ENCODE measurements at regions not wholly inside any gene's neighbourhood (a gene's known extent, or its start where the extent isn't known, plus 50 kb on each side); places are given as distances from the start of the nearest gene placed in this dataset.

- ATAC-seq (no peak), DNase-seq (no peak)
- 93 to 97% methylated on average over 2 of the region's 2 CpGs for WGBS, 2 donors
- Histone ChIP-seq H3K9me3 (peaks cover 0 to 6% (median 0%) of the 10 kb centered on the region in 11 donors), H3K27me3 (no peaks in the 10 kb centered on the region), H3K4me3 (no peak overlapping the region), H3K36me3 (no peaks in the 10 kb centered on the region), H3K4me1 (no peaks in the 10 kb centered on the region), H3K27ac (no peak overlapping the region)
- intact Hi-C loops (cut with DNase I): no loop called here
- TF ChIP-seq CTCF (IDR thresholded peaks at IDR 0.05): no peak
Measured at GRCh38 chr6:113077794-113078193, 730.7 kb downstream of the RFPL4B start.

- Histone ChIP-seq H3K27me3 (no peaks in the 10 kb centered on the region), H3K4me3 (no peak overlapping the region), H3K4me1 (no peaks in the 10 kb centered on the region), H3K27ac (no peak overlapping the region), H3K9me3 (peaks cover 0 to 6% (median 0%) of the 10 kb centered on the region in 11 donors), H3K36me3 (no peaks in the 10 kb centered on the region)
- intact Hi-C loops (cut with DNase I): no loop called here
- ATAC-seq (no peak), DNase-seq (no peak)
- no peak for TF ChIP-seq CTCF (IDR thresholded peaks at IDR 0.05)
- 67 to 82% methylated on average over 4 of the region's 4 CpGs for WGBS, 2 donors
Measured at GRCh38 chr6:113078791-113079190, 731.7 kb downstream of the RFPL4B start.

- ATAC-seq: no peak
- WGBS, 2 donors: 35 to 52% methylated on average over 3 of the region's 3 CpGs
- Histone ChIP-seq H3K27me3 (no peaks in the 10 kb centered on the region), H3K9me3 (no peaks in the 10 kb centered on the region), H3K4me1 (no peaks in the 10 kb centered on the region), H3K27ac (no peak overlapping the region), H3K36me3 (no peaks in the 10 kb centered on the region), H3K4me3 (no peak overlapping the region)
- intact Hi-C loops (cut with DNase I): no loop called here
- no peak for DNase-seq
- TF ChIP-seq CTCF (IDR thresholded peaks at IDR 0.05): no peak
Measured at GRCh38 chr6:113082745-113083144, 735.6 kb downstream of the RFPL4B start.

GRCh38 chr6:113083947-113084346 lies 736.8 kb downstream of the RFPL4B start:
- Histone ChIP-seq H3K4me3 (no peak overlapping the region), H3K36me3 (no peaks in the 10 kb centered on the region), H3K27ac (no peak overlapping the region), H3K27me3 (no peaks in the 10 kb centered on the region), H3K9me3 (no peaks in the 10 kb centered on the region), H3K4me1 (no peaks in the 10 kb centered on the region)
- no peak for TF ChIP-seq CTCF (IDR thresholded peaks at IDR 0.05)
- WGBS, 2 donors: 95% methylated on average over 3 of the region's 3 CpGs
- ATAC-seq: no peak
- no peak for DNase-seq
- intact Hi-C loops (cut with DNase I): no loop called here

- intact Hi-C loops (cut with DNase I): no loop called here
- WGBS, 2 donors: 82 to 91% methylated on average over 8 of the region's 8 CpGs
- H3K27me3 ChIP-seq: no peaks in the 10 kb centered on the region
Measured at GRCh38 chr6:113089056-113089455, 741.9 kb downstream of the RFPL4B start.

More at GRCh38 chr6:113089056-113089455, 741.9 kb downstream of the RFPL4B start:
- DNase-seq (no peak), ATAC-seq (no peak)
- H3K9me3 ChIP-seq: no peaks in the 10 kb centered on the region
- H3K27ac ChIP-seq: no peak overlapping the region
- H3K4me1 ChIP-seq: no peaks in the 10 kb centered on the region
- no peak for TF ChIP-seq CTCF (IDR thresholded peaks at IDR 0.05)
- H3K36me3 ChIP-seq: no peaks in the 10 kb centered on the region
- no peak overlapping the region for H3K4me3 ChIP-seq
